GM06990 (cell line): ENCODE measurements at regions not wholly inside any gene's neighbourhood (a gene's known extent, or its start where the extent isn't known, plus 50 kb on each side); places are given as distances from the start of the nearest gene placed in this dataset.

Source experiments
- DNase-seq: peaks from one replicate; pipeline ENCODE4 v3.0.0-alpha.2; 2011; ENCODE audit not compliant: insufficient read length; ENCODE audit errors: extremely low read depth
- H3K27me3 ChIP-seq: replicated peaks from 2 replicates; pipeline ENCODE4 v1.6.0; 2011; ENCODE audit warnings: low read length; ENCODE audit not compliant: control insufficient read depth, insufficient read depth
- H3K36me3 ChIP-seq: 2 replicates; pipeline ENCODE4 v1.5.1; 2011; ENCODE audit warnings: low read length; ENCODE audit not compliant: control insufficient read depth, insufficient read depth
- H3K4me3 ChIP-seq: replicated peaks from 2 replicates; pipeline ENCODE4 v1.5.1; 2011; ENCODE audit warnings: low read depth, mild to moderate bottlenecking, control low read depth, low read length
- CTCF ChIP-seq: IDR thresholded peaks from 2 replicates; pipeline ENCODE4 v1.5.1; 2011; ENCODE audit warnings: low read length, control low read depth, mild to moderate bottlenecking, inconsistent platforms; ENCODE audit not compliant: insufficient read depth, poor library complexity, severe bottlenecking

DNA sequence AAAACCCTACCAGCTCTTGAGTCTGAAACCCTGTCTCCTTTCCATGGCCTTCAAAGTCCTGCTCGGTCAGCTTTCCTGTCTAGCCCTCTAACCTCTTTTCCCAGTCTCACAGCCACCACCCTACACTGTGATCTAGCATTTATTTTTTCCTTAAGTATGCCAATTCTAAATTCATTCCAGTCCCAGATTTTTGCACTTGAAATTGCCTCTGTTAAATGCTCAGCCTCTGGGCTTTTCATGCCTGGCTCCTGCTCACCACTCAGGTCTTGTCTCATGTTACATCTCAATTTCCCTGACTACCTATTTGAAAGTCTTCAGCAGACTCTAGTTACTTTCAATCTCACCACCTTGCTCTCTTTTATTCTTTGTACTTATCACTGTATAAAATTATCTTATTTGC, 176.2 kb downstream of the ADGRL4 start:
- no peaks in the 10 kb centered on the region for H3K27me3 ChIP-seq
- TF ChIP-seq CTCF = no peak
- DNase-seq = no peak
- H3K36me3 ChIP-seq = no peaks in the 10 kb centered on the region
- H3K4me3 ChIP-seq = no peak overlapping the region

DNA sequence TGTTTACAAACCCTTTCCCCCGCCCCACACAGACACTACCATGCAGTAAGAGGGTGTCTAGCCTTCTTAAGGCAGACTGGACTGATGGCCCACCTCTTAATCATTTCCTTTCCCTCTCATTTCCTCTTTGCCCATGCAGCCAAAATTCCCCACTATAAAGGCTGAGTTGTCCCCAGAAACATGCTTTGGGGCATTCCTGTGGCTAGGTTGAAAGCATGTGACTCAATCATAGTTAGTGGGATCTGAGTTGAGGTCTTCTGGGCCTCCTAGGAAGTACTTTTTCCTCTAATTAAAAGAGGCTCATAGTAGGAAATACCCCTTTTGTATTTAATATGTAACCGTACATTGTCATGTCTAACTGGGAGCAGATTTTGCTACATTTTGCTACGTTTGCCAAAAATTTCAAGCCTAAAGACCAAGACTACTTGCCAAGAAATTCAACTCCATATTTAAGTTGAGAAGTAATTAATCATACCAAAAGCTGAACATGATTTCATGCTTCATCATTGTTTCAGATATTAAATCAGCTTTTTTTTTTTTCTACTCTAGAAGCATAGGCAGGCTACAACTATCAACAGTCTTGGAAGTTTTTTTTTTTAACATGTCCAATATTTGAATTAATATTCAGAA, 174.7 kb downstream of the ADGRL4 start:
- no peak overlapping the region for H3K4me3 ChIP-seq
- no peak for TF ChIP-seq CTCF
- DNase-seq = no peak
- H3K27me3 ChIP-seq = no peaks in the 10 kb centered on the region
- H3K36me3 ChIP-seq = no peaks in the 10 kb centered on the region

DNA sequence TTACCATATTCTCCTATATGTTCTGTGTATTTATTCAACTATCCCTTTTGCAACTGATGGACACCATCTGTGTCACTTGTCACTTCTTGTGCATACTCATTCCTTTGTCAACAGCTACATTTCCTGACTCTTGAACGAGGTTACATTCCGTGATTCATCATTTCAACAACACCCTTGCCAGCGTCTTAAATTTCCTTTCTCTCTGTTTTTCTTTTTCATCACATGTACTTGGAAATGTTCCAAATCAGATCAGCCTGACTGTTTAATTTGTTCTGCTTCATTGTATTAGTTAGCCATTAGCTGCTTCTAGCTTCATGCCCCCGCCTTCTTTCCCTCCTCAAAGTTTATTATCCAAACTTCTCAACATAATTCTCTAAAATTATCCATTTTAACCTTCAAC, 173.0 kb downstream of the ADGRL4 start:
- Histone ChIP-seq H3K27me3 (no peaks in the 10 kb centered on the region), H3K36me3 (no peaks in the 10 kb centered on the region), H3K4me3 (no peak overlapping the region)
- no peak for DNase-seq
- TF ChIP-seq CTCF = no peak

DNA sequence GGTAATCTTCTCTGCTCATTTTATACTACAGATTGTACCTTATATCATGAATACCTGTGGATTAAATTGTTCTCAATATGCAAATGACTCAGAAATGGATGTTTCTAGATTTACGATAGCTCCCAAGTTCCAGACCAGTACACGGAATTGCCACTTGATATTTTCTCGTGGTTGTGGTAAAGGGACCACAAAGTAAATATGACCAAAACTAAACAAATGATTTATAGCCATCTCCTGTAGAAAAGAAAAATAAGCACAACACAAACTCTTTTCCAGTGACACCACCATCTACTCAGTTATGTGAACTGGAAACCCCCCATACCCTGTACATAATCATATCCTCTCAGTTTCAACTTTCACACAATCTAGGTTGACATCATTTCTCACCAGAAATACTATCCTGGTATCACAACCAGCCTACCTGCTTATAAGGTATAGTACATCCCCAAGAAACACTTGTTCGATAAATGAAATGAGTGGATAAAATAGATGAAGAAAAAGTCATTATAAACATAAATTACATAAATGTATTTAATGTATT, 172.3 kb downstream of the ADGRL4 start:
- no peaks in the 10 kb centered on the region for H3K27me3 ChIP-seq
- H3K36me3 ChIP-seq = no peaks in the 10 kb centered on the region
- H3K4me3 ChIP-seq = no peak overlapping the region
- no peak for TF ChIP-seq CTCF
- DNase-seq = no peak

- H3K4me3 ChIP-seq = no peak overlapping the region
- no peak for TF ChIP-seq CTCF
- no peaks in the 10 kb centered on the region for H3K36me3 ChIP-seq
- no peak for DNase-seq
- H3K27me3 ChIP-seq = no peaks in the 10 kb centered on the region
These were observed 169.8 kb downstream of the ADGRL4 start for GRCh38 chr1:78836726-78837125.
